ENCODE measurements at regions not wholly inside any gene's neighbourhood (a gene's known extent, or its start where the extent isn't known, plus 50 kb on each side); places are given as distances from the start of the nearest gene placed in this dataset.

GRCh38 chr2:65715323-65715722 lies 282.9 kb upstream of the SPRED2 start:
- WGBS, 2 donors, result 81 to 87% methylated on average over 2 of the region's 2 CpGs
- Histone ChIP-seq H3K9me3 (no peaks in the 10 kb centered on the region), H3K4me3 (replicated peaks in 1 of 3) (no peak overlapping the region), H3K27ac (no peak overlapping the region), H3K4me1 (peaks cover 11 to 12% of the 10 kb centered on the region in 2 donors), H3K27me3 (no peaks in the 10 kb centered on the region), H3K36me3 (no peaks in the 10 kb centered on the region)
- intact Hi-C loops (cut with DNase I), result no loop called here
- no peak for DNase-seq
- no peak for TF ChIP-seq POLR2A (IDR thresholded peaks at IDR 0.05)
- TF ChIP-seq, protein P1, sequence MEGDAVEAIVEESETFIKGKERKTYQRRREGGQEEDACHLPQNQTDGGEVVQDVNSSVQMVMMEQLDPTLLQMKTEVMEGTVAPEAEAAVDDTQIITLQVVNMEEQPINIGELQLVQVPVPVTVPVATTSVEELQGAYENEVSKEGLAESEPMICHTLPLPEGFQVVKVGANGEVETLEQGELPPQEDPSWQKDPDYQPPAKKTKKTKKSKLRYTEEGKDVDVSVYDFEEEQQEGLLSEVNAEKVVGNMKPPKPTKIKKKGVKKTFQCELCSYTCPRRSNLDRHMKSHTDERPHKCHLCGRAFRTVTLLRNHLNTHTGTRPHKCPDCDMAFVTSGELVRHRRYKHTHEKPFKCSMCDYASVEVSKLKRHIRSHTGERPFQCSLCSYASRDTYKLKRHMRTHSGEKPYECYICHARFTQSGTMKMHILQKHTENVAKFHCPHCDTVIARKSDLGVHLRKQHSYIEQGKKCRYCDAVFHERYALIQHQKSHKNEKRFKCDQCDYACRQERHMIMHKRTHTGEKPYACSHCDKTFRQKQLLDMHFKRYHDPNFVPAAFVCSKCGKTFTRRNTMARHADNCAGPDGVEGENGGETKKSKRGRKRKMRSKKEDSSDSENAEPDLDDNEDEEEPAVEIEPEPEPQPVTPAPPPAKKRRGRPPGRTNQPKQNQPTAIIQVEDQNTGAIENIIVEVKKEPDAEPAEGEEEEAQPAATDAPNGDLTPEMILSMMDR (IDR thresholded peaks at IDR 0.05), result no peak

- Histone ChIP-seq H3K27ac (no peak overlapping the region), H3K4me3 (replicated peaks in 1 of 3) (no peak overlapping the region), H3K27me3 (no peaks in the 10 kb centered on the region), H3K9me3 (no peaks in the 10 kb centered on the region), H3K36me3 (no peaks in the 10 kb centered on the region), H3K4me1 (peaks cover 14 to 16% of the 10 kb centered on the region in 2 donors)
- WGBS, 2 donors, result 60 to 72% methylated on average over 1 of the region's 1 CpG
- no peak for TF ChIP-seq POLR2A (IDR thresholded peaks at IDR 0.05)
- TF ChIP-seq, protein P1 (IDR thresholded peaks at IDR 0.05), result no peak
- intact Hi-C loops (cut with DNase I), result no loop called here
- no peak for DNase-seq
These were observed 282.5 kb upstream of the SPRED2 start for GRCh38 chr2:65714866-65715265.

DNA sequence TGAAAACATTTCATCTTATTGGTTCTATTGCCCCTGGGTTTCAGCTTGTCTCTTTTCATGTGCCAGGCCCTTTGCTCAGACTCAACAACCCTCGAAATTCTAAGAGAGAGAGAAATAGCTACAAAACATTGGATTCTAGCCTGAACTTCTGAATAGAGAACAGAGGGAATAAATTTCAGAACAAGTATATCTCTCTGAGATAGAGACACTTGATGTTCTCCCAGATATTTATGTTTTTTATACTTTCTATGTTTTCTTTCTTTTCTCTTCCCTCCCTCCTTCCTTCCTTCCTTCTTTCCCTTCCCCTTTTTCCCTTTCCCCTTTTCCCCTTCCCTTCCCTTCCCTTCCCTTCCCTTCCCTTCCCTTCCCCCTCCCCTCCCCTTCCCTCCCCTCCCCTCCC lies 279.5 kb upstream of the SPRED2 start:
- H3K4me3 ChIP-seq (replicated peaks in 1 of 3), result no peak overlapping the region
- H3K36me3 ChIP-seq, result no peaks in the 10 kb centered on the region
- TF ChIP-seq POLR2A (IDR thresholded peaks at IDR 0.05), result no peak
- TF ChIP-seq, protein P1 (IDR thresholded peaks at IDR 0.05), result no peak
- no peaks in the 10 kb centered on the region for H3K9me3 ChIP-seq
- intact Hi-C loops (cut with DNase I), result no loop called here
- WGBS, 2 donors, result 16 to 26% methylated on average over 1 of the region's 1 CpG
- no peaks in the 10 kb centered on the region for H3K27me3 ChIP-seq
- peaks cover 25 to 27% of the 10 kb centered on the region in 2 donors for H3K4me1 ChIP-seq
- peak overlapping the region in 1 of 3 donors; percentile 54 for H3K27ac ChIP-seq
- DNase-seq, result peak; percentile 18 to 28

- Histone ChIP-seq H3K27me3 (no peaks in the 10 kb centered on the region), H3K4me3 (replicated peaks in 1 of 3) (no peak overlapping the region), H3K4me1 (peaks cover 25 to 27% of the 10 kb centered on the region in 2 donors), H3K9me3 (no peaks in the 10 kb centered on the region), H3K36me3 (no peaks in the 10 kb centered on the region), H3K27ac (peak overlapping the region in 2 of 3 donors; percentile 27 to 54)
- no peak for TF ChIP-seq POLR2A (IDR thresholded peaks at IDR 0.05)
- TF ChIP-seq, protein P1 (IDR thresholded peaks at IDR 0.05), result peak in 4 of 6 experiments; percentile 44 to 69 (median 52)
- WGBS, 2 donors, result 27 to 45% methylated on average over 2 of the region's 2 CpGs
- intact Hi-C loops (cut with DNase I), result no loop called here
- peak; percentile 68 to 75 for DNase-seq
These were observed 278.4 kb upstream of the SPRED2 start for GRCh38 chr2:65710779-65711295.

DNA sequence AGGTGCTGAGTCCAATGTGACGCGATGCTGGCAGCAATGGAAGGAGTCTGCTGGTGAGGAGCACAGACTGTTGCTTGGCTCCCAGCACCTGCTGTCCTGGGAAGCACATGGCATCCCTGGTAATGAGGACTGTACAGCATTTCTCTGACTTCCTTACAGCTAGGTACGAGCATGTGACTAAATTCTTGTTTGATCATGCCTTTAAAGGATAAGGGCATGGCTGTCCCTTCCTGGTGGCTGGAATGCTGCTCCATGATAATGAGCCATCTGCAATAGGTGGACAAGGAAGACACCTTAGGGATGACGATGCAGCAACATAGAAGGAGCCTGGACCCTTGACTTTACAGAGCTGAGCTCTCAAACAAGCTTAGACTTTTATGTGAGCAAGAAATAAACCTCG lies 278.0 kb upstream of the SPRED2 start:
- intact Hi-C loops (cut with DNase I), result no loop called here
- WGBS, 2 donors, result 82 to 90% methylated on average over 5 of the region's 5 CpGs

More for the DNA sequence above, 278.0 kb upstream of the SPRED2 start:
- TF ChIP-seq, protein P1 (IDR thresholded peaks at IDR 0.05), result no peak
- no peak for TF ChIP-seq POLR2A (IDR thresholded peaks at IDR 0.05)
- Histone ChIP-seq H3K4me1 (peaks cover 25 to 27% of the 10 kb centered on the region in 2 donors), H3K4me3 (replicated peaks in 1 of 3) (no peak overlapping the region), H3K27ac (peak overlapping the region in 2 of 3 donors; percentile 26 to 27), H3K9me3 (no peaks in the 10 kb centered on the region), H3K36me3 (no peaks in the 10 kb centered on the region), H3K27me3 (no peaks in the 10 kb centered on the region)
- no peak for DNase-seq
